HEK293 (cell line): ENCODE measurements at regions not wholly inside any gene's neighbourhood (a gene's known extent, or its start where the extent isn't known, plus 50 kb on each side); places are given as distances from the start of the nearest gene placed in this dataset.
A peak's percentile ranks its signal among the peaks of the same experiment; 100 is the strongest.

Experiments
- AEBP2 ChIP-seq: fragments of 450-650 bp; formaldehyde crosslinking; IDR thresholded peaks from 2 replicates; pipeline ENCODE4 v1.5.1; 2016; ENCODE audit warnings: missing biosample characterization, missing genetic modification characterization, borderline replicate concordance
- FEZF1 ChIP-seq: fragments of 450-650 bp; formaldehyde crosslinking; IDR thresholded peaks from 2 replicates; pipeline ENCODE4 v1.5.1; 2016; ENCODE audit warnings: missing biosample characterization, missing genetic modification characterization
- GLI2 ChIP-seq: fragments of 450-650 bp; formaldehyde crosslinking; IDR thresholded peaks from 2 replicates; pipeline ENCODE4; 2017; ENCODE audit warnings: missing biosample characterization, missing genetic modification characterization, low read depth, borderline replicate concordance
- HOXD13 ChIP-seq: sonication (generic); formaldehyde crosslinking; IDR thresholded peaks from 2 replicates; pipeline ENCODE4 v1.8.0; 2022; ENCODE audit warnings: missing genetic modification reagents, borderline replicate concordance
- KLF10 ChIP-seq: fragments of 450-650 bp; IDR thresholded peaks from 2 replicates; pipeline ENCODE4 v1.5.1; 2018; ENCODE audit warnings: missing biosample characterization, mild to moderate bottlenecking, missing genetic modification characterization
- KLF8 ChIP-seq: fragments of 450-650 bp; formaldehyde crosslinking; IDR thresholded peaks from 2 replicates; pipeline ENCODE4 v1.5.1; 2016; ENCODE audit warnings: missing biosample characterization, missing genetic modification characterization
- MZF1 ChIP-seq: fragments of 450-650 bp; formaldehyde crosslinking; IDR thresholded peaks from 2 replicates; pipeline ENCODE4 v1.5.1; 2017; ENCODE audit warnings: missing biosample characterization, missing genetic modification characterization, borderline replicate concordance
- PRDM10 ChIP-seq: fragments of 450-650 bp; formaldehyde crosslinking; IDR thresholded peaks from 2 replicates; pipeline ENCODE4 v1.5.1; 2016; ENCODE audit warnings: missing biosample characterization, missing genetic modification characterization
- PRDM4 ChIP-seq: fragments of 450-650 bp; formaldehyde crosslinking; IDR thresholded peaks from 2 replicates; pipeline ENCODE4 v1.5.1; 2017; ENCODE audit warnings: missing biosample characterization, missing genetic modification characterization
- REST ChIP-seq: fragments of 450-650 bp; formaldehyde crosslinking; IDR thresholded peaks from 2 replicates; pipeline ENCODE4 v1.5.1; 2016; ENCODE audit warnings: missing biosample characterization, missing genetic modification characterization
- WT1 ChIP-seq: fragments of 450-650 bp; formaldehyde crosslinking; IDR thresholded peaks from 2 replicates; pipeline ENCODE4 v1.5.1; 2016; ENCODE audit warnings: missing biosample characterization, missing genetic modification characterization
- ZBTB49 ChIP-seq: fragments of 450-650 bp; formaldehyde crosslinking; IDR thresholded peaks from 2 replicates; pipeline ENCODE4 v1.5.1; 2016; ENCODE audit warnings: missing biosample characterization, missing genetic modification characterization, low read depth
- ZNF140 ChIP-seq: fragments of 450-650 bp; formaldehyde crosslinking; IDR thresholded peaks from 2 replicates; pipeline ENCODE4 v1.5.1; 2016; ENCODE audit warnings: missing biosample characterization, missing genetic modification characterization
- ZNF18 ChIP-seq: fragments of 450-650 bp; formaldehyde crosslinking; IDR thresholded peaks from 2 replicates; pipeline ENCODE4 v1.5.1; 2016; ENCODE audit warnings: missing biosample characterization, missing genetic modification characterization
- ZNF302 ChIP-seq: fragments of 450-650 bp; formaldehyde crosslinking; IDR thresholded peaks from 2 replicates; pipeline ENCODE4 v1.5.1; 2016; ENCODE audit warnings: missing biosample characterization, missing genetic modification characterization, low read depth
- ZNF37A ChIP-seq: fragments of 450-650 bp; IDR thresholded peaks from 2 replicates; pipeline ENCODE4 v1.5.1; 2018; ENCODE audit warnings: missing biosample characterization, missing genetic modification characterization
- ZNF510 ChIP-seq: fragments of 450-650 bp; formaldehyde crosslinking; IDR thresholded peaks from 2 replicates; pipeline ENCODE4 v1.5.1; 2018; ENCODE audit warnings: mild to moderate bottlenecking, missing genetic modification characterization, missing biosample characterization; ENCODE audit not compliant: insufficient replicate concordance
- ZNF513 ChIP-seq: fragments of 450-650 bp; IDR thresholded peaks from 2 replicates; pipeline ENCODE4 v1.5.1; 2018; ENCODE audit warnings: missing biosample characterization, missing genetic modification characterization
- ZNF596 ChIP-seq: fragments of 450-650 bp; IDR thresholded peaks from 2 replicates; pipeline ENCODE4 v1.5.0; 2018; ENCODE audit warnings: missing biosample characterization, mild to moderate bottlenecking, missing genetic modification characterization, moderate library complexity
- ZNF660 ChIP-seq: fragments of 450-650 bp; IDR thresholded peaks from 2 replicates; pipeline ENCODE4 v1.5.1; 2018; ENCODE audit warnings: missing biosample characterization, mild to moderate bottlenecking, missing genetic modification characterization
- ZNF664 ChIP-seq: fragments of 450-650 bp; formaldehyde crosslinking; IDR thresholded peaks from 2 replicates; pipeline ENCODE4 v1.5.1; 2016; ENCODE audit warnings: missing biosample characterization, missing genetic modification characterization
- ZNF830 ChIP-seq: fragments of 450-650 bp; IDR thresholded peaks from 2 replicates; pipeline ENCODE4 v1.5.0; 2018; ENCODE audit warnings: missing biosample characterization, missing genetic modification characterization, low read depth, mild to moderate bottlenecking, moderate library complexity

GRCh38 chr20:59403261-59403961 lies 103.0 kb downstream of the EDN3 start (continued):
- TF ChIP-seq ZNF302 (tag by site-specific recombination) (no peak), HOXD13 (CRISPR knock-in tag) (no peak), REST (tag by site-specific recombination) (no peak), KLF8 (tag by site-specific recombination) (no peak), ZNF664 (no peak), ZNF660 (tag by site-specific recombination) (no peak), KLF10 (tag by site-specific recombination) (no peak), ZNF18 (tag by site-specific recombination) (no peak), FEZF1 (tag by site-specific recombination) (no peak), ZNF140 (tag by site-specific recombination) (no peak), MZF1 (tag by site-specific recombination) (no peak), ZNF510 (tag by site-specific recombination) (no peak), PRDM4 (tag by site-specific recombination) (no peak), GLI2 (no peak), ZBTB49 (no peak), ZNF830 (tag by site-specific recombination) (no peak), AEBP2 (no peak), PRDM10 (no peak), ZNF596 (tag by site-specific recombination) (0 out of 2 replicates have a peak, but pooled peaks have one; percentile 17), WT1 (tag by site-specific recombination) (no peak), ZNF37A (tag by site-specific recombination) (no peak), ZNF513 (no peak)
